SK-N-SH (cell line): ENCODE measurements at regions not wholly inside any gene's neighbourhood (a gene's known extent, or its start where the extent isn't known, plus 50 kb on each side); places are given as distances from the start of the nearest gene placed in this dataset.

ENCODE experiments used
- CTCF ChIA-PET: fragments of 300-600, 350-600 bp; formaldehyde crosslinking; extraction: SDS; loops from one replicate; lab custom pipeline; 2021; lab: Yijun Ruan, JAX
- POLR2A ChIA-PET: fragments of 350-600 bp; sonication (Branson Sonifier 250); formaldehyde crosslinking; extraction: SDS; loops from one replicate; lab custom pipeline; 2020; ENCODE audit warnings: antibody characterized with exemption, inconsistent platforms; lab: Yijun Ruan, JAX
- DNase-seq: peaks from one replicate; pipeline ENCODE4 v3.0.0; 2012
- H2AFZ ChIP-seq: fragments of 200-600 bp; sonication (generic); 2 replicates; pipeline ENCODE4 v1.8.1; 2016; ENCODE audit warnings: antibody characterized with exemption, mild to moderate bottlenecking, low read depth
- H3F3A ChIP-seq: fragments of 200-600 bp; sonication (generic); replicated peaks from 2 replicates; pipeline ENCODE3; 2016; ENCODE audit warnings: antibody characterized with exemption, mild to moderate bottlenecking; ENCODE audit not compliant: insufficient read depth
- H3K27ac ChIP-seq, 2 experiments: fragments of 200-500 bp in 1 of 2; fragments of 200-600 bp in 1 of 2; sonication (Bioruptor generic) in 1 of 2; sonication (generic), shearing (Covaris generic) in 1 of 2; 2 replicates each; pipeline versions ENCODE4 v1.5.1 to v1.6.1; 2014 to 2016; ENCODE audit warnings: low read depth in 2 of 2, inconsistent platforms in 1 of 2, low read length in 1 of 2, mild to moderate bottlenecking in 1 of 2, mixed read lengths in 1 of 2
- H3K27me3 ChIP-seq: fragments of 200-600 bp; sonication (generic), shearing (Covaris generic); 2 replicates; pipeline ENCODE4 v1.6.1; 2016; ENCODE audit warnings: mixed run types; ENCODE audit not compliant: insufficient read depth
- H3K36me3 ChIP-seq, 2 experiments: fragments of 200-500 bp in 1 of 2; fragments of 200-600 bp in 1 of 2; sonication (Bioruptor generic) in 1 of 2; sonication (generic) in 1 of 2; replicated peaks in 1 of 2; 2 replicates each; pipeline versions ENCODE3 to v1.5.1; 2014 to 2016; ENCODE audit warnings: low read length in 1 of 2, mild to moderate bottlenecking in 1 of 2; ENCODE audit not compliant: insufficient read depth in 2 of 2, control insufficient read depth in 1 of 2
- H3K4me1 ChIP-seq, 2 experiments: fragments of 200-500 bp in 1 of 2; fragments of 200-600 bp in 1 of 2; sonication (Bioruptor generic) in 1 of 2; sonication (generic), shearing (Covaris generic) in 1 of 2; 2 replicates each; pipeline versions ENCODE4 v1.5.1 to v1.6.1; 2014 to 2016; ENCODE audit warnings: low read depth in 1 of 2, low read length in 1 of 2, mixed run types in 1 of 2; ENCODE audit not compliant: insufficient read depth in 2 of 2, control insufficient read depth in 1 of 2
- H3K4me2 ChIP-seq: fragments of 200-600 bp; sonication (generic), shearing (Covaris generic); 2 replicates; pipeline ENCODE4 v1.6.1; 2017; ENCODE audit warnings: mixed run types
- H3K4me3 ChIP-seq, 2 experiments: fragments of 200-500 bp in 1 of 2; fragments of 200-600 bp in 1 of 2; sonication (Bioruptor generic) in 1 of 2; sonication (generic), shearing (Covaris generic) in 1 of 2; 2 replicates each; pipeline versions ENCODE4 v1.5.1 to v1.8.1; 2014 to 2016; ENCODE audit warnings: low read depth in 2 of 2, inconsistent platforms in 1 of 2, low read length in 1 of 2, mild to moderate bottlenecking in 1 of 2, mixed read lengths in 1 of 2, moderate library complexity in 1 of 2
- H3K79me2 ChIP-seq: fragments of 200-600 bp; sonication (generic); 2 replicates; pipeline ENCODE4 v1.8.1; 2017; ENCODE audit warnings: mild to moderate bottlenecking; ENCODE audit not compliant: insufficient read depth
- H3K9ac ChIP-seq: fragments of 200-600 bp; sonication (generic); 2 replicates; pipeline ENCODE4 v1.6.1; 2017; ENCODE audit warnings: mixed run types
- H3K9me2 ChIP-seq: fragments of 200-600 bp; sonication (generic); 2 replicates; pipeline ENCODE4 v1.6.1; 2017; ENCODE audit warnings: mixed run types
- H3K9me3 ChIP-seq: fragments of 200-600 bp; sonication (generic); 2 replicates; pipeline ENCODE4 v1.6.1; 2017; ENCODE audit warnings: mixed run types, mild to moderate bottlenecking, moderate library complexity
- H4K20me1 ChIP-seq: fragments of 200-600 bp; sonication (generic); 2 replicates; pipeline ENCODE4 v1.6.1; 2017; ENCODE audit warnings: mild to moderate bottlenecking, mixed run types; ENCODE audit not compliant: insufficient read depth
- ELF1 ChIP-seq: IDR thresholded peaks from 2 replicates; pipeline ENCODE4 v1.4.0; 2012
- EP300 ChIP-seq, 2 experiments: IDR thresholded peaks; 2 replicates each; pipeline versions ENCODE4 v1.4.0 to v1.6.1; 2012; ENCODE audit warnings: borderline replicate concordance in 1 of 2, low read depth in 1 of 2, low read length in 1 of 2
- EZH2phosphoT487 ChIP-seq: fragments of 200-600 bp; sonication (generic); IDR thresholded peaks from 2 replicates; pipeline ENCODE4 v1.6.1; 2017; ENCODE audit warnings: low read depth, mixed run types, mild to moderate bottlenecking, antibody characterized with exemption, moderate library complexity, borderline replicate concordance
- FOXJ3 ChIP-seq: sonication (generic); formaldehyde crosslinking; IDR thresholded peaks from 2 replicates; pipeline ENCODE4 v1.5.1; 2020; ENCODE audit warnings: mild to moderate bottlenecking, missing genetic modification reagents
- FOXM1 ChIP-seq: IDR thresholded peaks from 2 replicates; pipeline ENCODE4 v1.4.0; 2012; ENCODE audit warnings: low read depth, mild to moderate bottlenecking
- GABPA ChIP-seq: IDR thresholded peaks from 2 replicates; pipeline ENCODE4 v1.4.0; 2012; ENCODE audit warnings: low read depth, mild to moderate bottlenecking
- GATA2 ChIP-seq: sonication (generic); formaldehyde crosslinking; IDR thresholded peaks from 2 replicates; pipeline ENCODE4 v1.5.0; 2020; ENCODE audit warnings: mild to moderate bottlenecking, missing genetic modification reagents
- JUND ChIP-seq: IDR thresholded peaks from 2 replicates; pipeline ENCODE4 v1.4.0; 2012
- NRF1 ChIP-seq: IDR thresholded peaks from 2 replicates; pipeline ENCODE4 v1.6.1; 2012; ENCODE audit warnings: low read depth, mild to moderate bottlenecking, low read length
- RFX5 ChIP-seq: IDR thresholded peaks from 2 replicates; pipeline ENCODE4 v1.6.1; 2012; ENCODE audit warnings: mild to moderate bottlenecking, improper control_type of control experiment, low read length
- TAF1 ChIP-seq: IDR thresholded peaks from 2 replicates; pipeline ENCODE4 v1.6.1; 2012; ENCODE audit warnings: low read depth, mild to moderate bottlenecking, low read length, moderate library complexity, borderline replicate concordance
- TCF12 ChIP-seq: IDR thresholded peaks from 2 replicates; pipeline ENCODE4 v1.4.0; 2012
- YY1 ChIP-seq: IDR thresholded peaks from 2 replicates; pipeline ENCODE4 v1.4.0; 2012; ENCODE audit warnings: low read depth, mild to moderate bottlenecking
- whole genome bisulfite sequencing: methylation state at CpG from one replicate; pipeline ENCODE4 v1.1.6; 2017; ENCODE audit warnings: low lambda C conversion rate; 5-methylcytosine and 5-hydroxymethylcytosine counted together
- TF ChIP-seq, protein P1 (sequence below): IDR thresholded peaks from 2 replicates; pipeline ENCODE4 v1.4.0; 2012; ENCODE audit warnings: low read depth, borderline replicate concordance
- TF ChIP-seq, protein P2 (sequence below): IDR thresholded peaks from 2 replicates; pipeline ENCODE4; 2012
- TF ChIP-seq, protein P3 (sequence below): IDR thresholded peaks from 2 replicates; pipeline ENCODE4 v1.4.0; 2012; ENCODE audit warnings: low read depth, borderline replicate concordance
- TF ChIP-seq, protein P4 (sequence below): IDR thresholded peaks from 2 replicates; pipeline ENCODE4 v1.4.0; 2012; ENCODE audit warnings: low read depth
- TF ChIP-seq, protein P5 (sequence below): IDR thresholded peaks from 2 replicates; pipeline ENCODE4 v1.6.1; 2012; ENCODE audit warnings: mild to moderate bottlenecking, low read depth, low read length, moderate library complexity
- TF ChIP-seq, protein P6 (sequence below): fragments of 150-350 bp; IDR thresholded peaks from 2 replicates; pipeline ENCODE4 v1.6.1; 2017; ENCODE audit warnings: antibody characterized with exemption, low read length, low read depth, borderline replicate concordance

DNA sequence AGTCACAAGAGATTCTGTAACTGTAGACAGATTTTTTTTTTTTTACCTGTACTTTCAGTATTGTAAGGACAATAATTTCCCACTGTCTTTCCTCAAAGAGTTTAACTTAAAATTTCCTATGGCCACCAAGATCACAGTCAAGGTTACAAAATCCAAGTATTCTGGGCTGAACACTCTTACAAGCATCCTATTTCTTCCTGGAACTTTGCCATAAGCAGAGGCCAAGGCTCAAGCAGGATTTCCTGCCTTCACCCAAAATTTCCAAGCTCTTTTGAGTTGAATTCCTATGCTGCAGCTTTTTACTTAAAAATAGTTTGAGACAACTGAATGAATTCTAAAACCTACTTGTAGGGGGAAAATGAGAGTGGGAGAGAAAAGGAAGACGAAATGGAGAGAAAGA lies 299.4 kb downstream of the ZNF516 start:
- no peaks in the 10 kb centered on the region for H3K27me3 ChIP-seq
- H3K4me3 ChIP-seq = no peak overlapping the region
- H3K9me2 ChIP-seq = no peaks in the 10 kb centered on the region
- no peaks in the 10 kb centered on the region for H3K9me3 ChIP-seq
- no peaks in the 10 kb centered on the region for H3F3A ChIP-seq
- no peak overlapping the region for H3K9ac ChIP-seq
- 0% methylated on average over 1 of the region's 1 CpG for WGBS
- DNase-seq = no peak
- no peak overlapping the region for H3K4me2 ChIP-seq
- no peaks in the 10 kb centered on the region for H4K20me1 ChIP-seq
- no peak overlapping the region for H3K27ac ChIP-seq
- no peaks in the 10 kb centered on the region for H3K36me3 ChIP-seq
- no peak overlapping the region for H2AFZ ChIP-seq
- ChIA-PET CTCF (no interaction called here), POLR2A (no interaction called here)
- TF ChIP-seq, protein P1, sequence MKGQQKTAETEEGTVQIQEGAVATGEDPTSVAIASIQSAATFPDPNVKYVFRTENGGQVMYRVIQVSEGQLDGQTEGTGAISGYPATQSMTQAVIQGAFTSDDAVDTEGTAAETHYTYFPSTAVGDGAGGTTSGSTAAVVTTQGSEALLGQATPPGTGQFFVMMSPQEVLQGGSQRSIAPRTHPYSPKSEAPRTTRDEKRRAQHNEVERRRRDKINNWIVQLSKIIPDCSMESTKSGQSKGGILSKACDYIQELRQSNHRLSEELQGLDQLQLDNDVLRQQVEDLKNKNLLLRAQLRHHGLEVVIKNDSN = no peak
- no peak for TF ChIP-seq YY1
- no peak for TF ChIP-seq GABPA
- TF ChIP-seq JUND = no peak
- TF ChIP-seq, protein P2, sequence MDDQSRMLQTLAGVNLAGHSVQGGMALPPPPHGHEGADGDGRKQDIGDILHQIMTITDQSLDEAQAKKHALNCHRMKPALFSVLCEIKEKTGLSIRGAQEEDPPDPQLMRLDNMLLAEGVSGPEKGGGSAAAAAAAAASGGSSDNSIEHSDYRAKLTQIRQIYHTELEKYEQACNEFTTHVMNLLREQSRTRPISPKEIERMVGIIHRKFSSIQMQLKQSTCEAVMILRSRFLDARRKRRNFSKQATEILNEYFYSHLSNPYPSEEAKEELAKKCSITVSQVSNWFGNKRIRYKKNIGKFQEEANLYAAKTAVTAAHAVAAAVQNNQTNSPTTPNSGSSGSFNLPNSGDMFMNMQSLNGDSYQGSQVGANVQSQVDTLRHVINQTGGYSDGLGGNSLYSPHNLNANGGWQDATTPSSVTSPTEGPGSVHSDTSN = no peak
- TF ChIP-seq EP300 (IDR thresholded peaks at IDR 0.05; ENCODE audit: borderline replicate concordance in 1 of 2, low read depth in 1 of 2, low read length in 1 of 2) = no peak
- TF ChIP-seq FOXJ3 (CRISPR knock-in tag) = no peak
- no peak for TF ChIP-seq FOXM1
- TF ChIP-seq NRF1 = no peak
- no peak for TF ChIP-seq EZH2phosphoT487
- TF ChIP-seq, protein P3, sequence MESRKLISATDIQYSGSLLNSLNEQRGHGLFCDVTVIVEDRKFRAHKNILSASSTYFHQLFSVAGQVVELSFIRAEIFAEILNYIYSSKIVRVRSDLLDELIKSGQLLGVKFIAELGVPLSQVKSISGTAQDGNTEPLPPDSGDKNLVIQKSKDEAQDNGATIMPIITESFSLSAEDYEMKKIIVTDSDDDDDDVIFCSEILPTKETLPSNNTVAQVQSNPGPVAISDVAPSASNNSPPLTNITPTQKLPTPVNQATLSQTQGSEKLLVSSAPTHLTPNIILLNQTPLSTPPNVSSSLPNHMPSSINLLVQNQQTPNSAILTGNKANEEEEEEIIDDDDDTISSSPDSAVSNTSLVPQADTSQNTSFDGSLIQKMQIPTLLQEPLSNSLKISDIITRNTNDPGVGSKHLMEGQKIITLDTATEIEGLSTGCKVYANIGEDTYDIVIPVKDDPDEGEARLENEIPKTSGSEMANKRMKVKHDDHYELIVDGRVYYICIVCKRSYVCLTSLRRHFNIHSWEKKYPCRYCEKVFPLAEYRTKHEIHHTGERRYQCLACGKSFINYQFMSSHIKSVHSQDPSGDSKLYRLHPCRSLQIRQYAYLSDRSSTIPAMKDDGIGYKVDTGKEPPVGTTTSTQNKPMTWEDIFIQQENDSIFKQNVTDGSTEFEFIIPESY = no peak
- no peak for TF ChIP-seq TAF1
- no peak for TF ChIP-seq RFX5
- no peak for TF ChIP-seq TCF12
- TF ChIP-seq, protein P4, sequence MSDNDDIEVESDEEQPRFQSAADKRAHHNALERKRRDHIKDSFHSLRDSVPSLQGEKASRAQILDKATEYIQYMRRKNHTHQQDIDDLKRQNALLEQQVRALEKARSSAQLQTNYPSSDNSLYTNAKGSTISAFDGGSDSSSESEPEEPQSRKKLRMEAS = no peak
- TF ChIP-seq, protein P5, sequence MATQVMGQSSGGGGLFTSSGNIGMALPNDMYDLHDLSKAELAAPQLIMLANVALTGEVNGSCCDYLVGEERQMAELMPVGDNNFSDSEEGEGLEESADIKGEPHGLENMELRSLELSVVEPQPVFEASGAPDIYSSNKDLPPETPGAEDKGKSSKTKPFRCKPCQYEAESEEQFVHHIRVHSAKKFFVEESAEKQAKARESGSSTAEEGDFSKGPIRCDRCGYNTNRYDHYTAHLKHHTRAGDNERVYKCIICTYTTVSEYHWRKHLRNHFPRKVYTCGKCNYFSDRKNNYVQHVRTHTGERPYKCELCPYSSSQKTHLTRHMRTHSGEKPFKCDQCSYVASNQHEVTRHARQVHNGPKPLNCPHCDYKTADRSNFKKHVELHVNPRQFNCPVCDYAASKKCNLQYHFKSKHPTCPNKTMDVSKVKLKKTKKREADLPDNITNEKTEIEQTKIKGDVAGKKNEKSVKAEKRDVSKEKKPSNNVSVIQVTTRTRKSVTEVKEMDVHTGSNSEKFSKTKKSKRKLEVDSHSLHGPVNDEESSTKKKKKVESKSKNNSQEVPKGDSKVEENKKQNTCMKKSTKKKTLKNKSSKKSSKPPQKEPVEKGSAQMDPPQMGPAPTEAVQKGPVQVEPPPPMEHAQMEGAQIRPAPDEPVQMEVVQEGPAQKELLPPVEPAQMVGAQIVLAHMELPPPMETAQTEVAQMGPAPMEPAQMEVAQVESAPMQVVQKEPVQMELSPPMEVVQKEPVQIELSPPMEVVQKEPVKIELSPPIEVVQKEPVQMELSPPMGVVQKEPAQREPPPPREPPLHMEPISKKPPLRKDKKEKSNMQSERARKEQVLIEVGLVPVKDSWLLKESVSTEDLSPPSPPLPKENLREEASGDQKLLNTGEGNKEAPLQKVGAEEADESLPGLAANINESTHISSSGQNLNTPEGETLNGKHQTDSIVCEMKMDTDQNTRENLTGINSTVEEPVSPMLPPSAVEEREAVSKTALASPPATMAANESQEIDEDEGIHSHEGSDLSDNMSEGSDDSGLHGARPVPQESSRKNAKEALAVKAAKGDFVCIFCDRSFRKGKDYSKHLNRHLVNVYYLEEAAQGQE = no peak
- TF ChIP-seq ELF1 = no peak
- TF ChIP-seq, protein P6, sequence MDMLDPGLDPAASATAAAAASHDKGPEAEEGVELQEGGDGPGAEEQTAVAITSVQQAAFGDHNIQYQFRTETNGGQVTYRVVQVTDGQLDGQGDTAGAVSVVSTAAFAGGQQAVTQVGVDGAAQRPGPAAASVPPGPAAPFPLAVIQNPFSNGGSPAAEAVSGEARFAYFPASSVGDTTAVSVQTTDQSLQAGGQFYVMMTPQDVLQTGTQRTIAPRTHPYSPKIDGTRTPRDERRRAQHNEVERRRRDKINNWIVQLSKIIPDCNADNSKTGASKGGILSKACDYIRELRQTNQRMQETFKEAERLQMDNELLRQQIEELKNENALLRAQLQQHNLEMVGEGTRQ = no peak
- no peak for TF ChIP-seq GATA2 (CRISPR knock-in tag)
- H3K4me1 ChIP-seq = no peaks in the 10 kb centered on the region
- H3K79me2 ChIP-seq = no peaks in the 10 kb centered on the region
